ENCODE measurements at regions not wholly inside any gene's neighbourhood (a gene's known extent, or its start where the extent isn't known, plus 50 kb on each side); places are given as distances from the start of the nearest gene placed in this dataset.
"Not testable (repeated sequence)": the region's sequence is repeated elsewhere in the genome, so short reads cannot be mapped to it uniquely, and the experiment has no call there.

DNA sequence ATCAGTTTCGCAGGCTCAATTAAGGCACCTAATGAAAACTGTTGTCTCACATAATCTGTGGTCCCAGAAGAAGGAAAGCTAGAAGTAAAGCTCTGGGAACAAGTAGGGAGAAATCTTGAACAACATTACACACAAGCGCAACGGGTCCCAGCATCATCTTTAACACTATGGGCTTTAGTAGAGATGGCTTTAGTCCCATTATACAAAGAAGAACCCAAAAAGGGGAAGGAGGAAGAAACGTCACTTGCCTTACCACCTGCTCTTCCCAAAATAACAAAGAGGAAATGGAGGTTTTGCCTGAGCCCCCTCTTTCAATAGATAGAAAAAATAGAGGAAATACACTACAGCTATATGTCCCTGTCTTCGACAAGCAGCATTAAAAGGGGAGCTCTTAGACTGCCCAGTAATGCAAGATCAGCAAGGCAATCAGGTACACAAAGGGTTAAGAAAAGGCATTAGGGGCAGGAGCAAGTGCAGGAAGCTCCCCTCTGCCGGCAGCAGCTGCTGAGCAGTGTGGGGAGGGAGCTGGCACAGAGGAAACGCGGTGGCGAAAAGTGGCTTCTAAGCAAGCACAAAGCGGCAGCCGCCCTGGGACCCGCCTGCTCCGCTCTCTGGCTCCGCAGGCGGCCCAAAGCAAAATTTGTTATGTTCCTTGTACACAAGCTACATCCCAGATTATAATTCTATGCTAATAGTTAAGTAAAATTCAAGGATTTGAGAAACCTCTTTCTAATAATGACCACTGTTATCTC is 1218.8 kb downstream of the TMEM121 start:
- TF ChIP-seq CTCF (IDR thresholded peaks at IDR 0.05; ENCODE audit: low read depth, low read length, poor library complexity, severe bottlenecking); EZH2phosphoT487 (IDR thresholded peaks at IDR 0.05; ENCODE audit: borderline replicate concordance, low read length): not testable (repeated sequence)

All from DOHH2 (cell line).